GM18511 (cell line): ENCODE measurements at regions not wholly inside any gene's neighbourhood (a gene's known extent, or its start where the extent isn't known, plus 50 kb on each side); places are given as distances from the start of the nearest gene placed in this dataset.
"Not testable (repeated sequence)": the region's sequence is repeated elsewhere in the genome, so short reads cannot be mapped to it uniquely, and the experiment has no call there.

ENCODE experiments used
- ATAC-seq: cut with Tn5 transposase; IDR thresholded peaks from one replicate; pipeline ENCODE4 v1.9.1; 2021; ENCODE audit warnings: mild to moderate bottlenecking, moderate library complexity; ENCODE audit not compliant: unreplicated experiment

GRCh38 chr5:136749016-136749415 lies 383.7 kb upstream of the TRPC7 start:
- no peak for ATAC-seq

DNA sequence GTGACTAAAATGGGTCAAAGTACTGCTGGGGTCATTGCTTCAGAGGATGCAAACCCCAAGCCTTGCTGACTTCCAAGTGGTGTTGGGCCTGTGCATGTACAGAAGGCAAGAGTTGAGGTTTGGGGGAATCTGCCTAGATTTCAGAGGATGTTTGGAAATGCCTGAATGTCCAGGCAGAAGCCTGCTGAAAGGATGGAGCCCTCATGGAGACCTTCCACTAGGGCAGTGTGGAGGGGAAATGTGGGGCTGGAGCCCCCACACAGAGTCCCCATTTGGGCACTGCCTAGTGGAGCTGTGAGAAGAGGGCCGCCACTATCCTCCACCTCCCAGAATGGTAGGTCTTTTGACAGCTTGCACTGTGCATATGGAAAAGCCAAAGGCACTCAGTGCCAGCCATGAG lies 377.7 kb upstream of the TRPC7 start:
- ATAC-seq = no peak

DNA sequence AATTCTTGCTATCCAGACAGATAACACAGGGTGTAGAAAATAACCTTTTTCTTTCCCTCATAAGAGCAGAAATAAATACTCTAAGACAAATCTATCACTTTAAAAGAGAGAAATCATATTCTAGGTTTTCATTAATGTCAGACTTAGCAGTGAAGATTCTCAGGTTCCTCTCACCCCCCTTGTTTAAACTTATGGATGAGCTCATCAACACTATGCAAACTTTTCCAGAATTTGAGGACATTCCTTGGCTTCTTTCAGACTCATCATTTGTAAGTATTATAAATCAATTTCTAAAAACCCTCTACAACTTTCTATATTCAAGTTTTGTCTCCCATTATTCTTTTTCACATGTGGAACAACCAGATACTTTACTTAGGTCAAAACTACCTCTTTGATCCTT lies 374.9 kb upstream of the TRPC7 start:
- ATAC-seq = no peak

DNA sequence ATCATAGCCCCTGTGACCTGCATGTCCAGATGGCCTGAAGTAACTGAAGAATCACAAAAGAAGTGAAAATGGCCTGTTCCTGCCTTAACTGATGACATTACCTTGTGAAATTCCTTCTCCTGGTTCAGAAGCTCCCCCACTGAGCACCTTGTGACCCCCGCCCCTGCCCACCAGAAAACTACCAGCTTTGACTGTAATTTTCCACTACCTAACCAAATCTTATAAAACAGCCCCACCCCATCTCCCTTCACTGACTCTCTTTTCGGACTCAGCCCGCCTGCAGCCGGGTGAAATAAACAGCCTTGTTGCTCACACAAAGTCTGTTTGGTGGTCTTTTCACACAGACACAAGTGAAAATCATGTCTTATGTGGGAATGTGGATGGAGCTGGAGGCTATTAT lies 373.9 kb upstream of the TRPC7 start:
- ATAC-seq = not testable (repeated sequence)

DNA sequence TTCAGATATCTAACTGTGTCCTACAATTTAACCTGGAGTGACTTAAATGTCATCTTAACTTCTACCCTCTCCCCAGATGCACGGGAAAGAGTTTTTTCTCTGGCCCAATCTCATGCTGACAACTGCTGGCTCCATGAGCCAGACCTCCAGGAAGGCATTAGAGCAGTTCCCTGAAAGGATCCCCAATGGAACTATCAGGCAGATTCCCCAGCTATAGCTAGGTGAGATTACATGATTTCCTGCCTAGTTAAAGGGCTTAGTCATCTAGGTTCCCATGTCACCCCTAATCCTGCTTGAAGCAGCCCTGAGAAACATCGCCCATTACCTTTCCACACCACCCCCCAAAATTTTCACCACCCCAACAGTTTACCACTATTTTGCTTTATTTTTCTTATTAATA lies 373.5 kb upstream of the TRPC7 start:
- ATAC-seq = no peak

- ATAC-seq = no peak
Measured at GRCh38 chr5:136736021-136736420, 370.7 kb upstream of the TRPC7 start.

GRCh38 chr5:136735611-136736010 lies 370.3 kb upstream of the TRPC7 start:
- ATAC-seq = not testable (repeated sequence)

- ATAC-seq = no peak
Measured at GRCh38 chr5:136734628-136735027, 369.3 kb upstream of the TRPC7 start.

GRCh38 chr5:136732751-136733150 lies 367.4 kb upstream of the TRPC7 start:
- no peak for ATAC-seq

GRCh38 chr5:136731241-136731900 lies 366.0 kb upstream of the TRPC7 start:
- no peak for ATAC-seq

- ATAC-seq = no peak
Measured at GRCh38 chr5:136730426-136730825, 365.1 kb upstream of the TRPC7 start.

DNA sequence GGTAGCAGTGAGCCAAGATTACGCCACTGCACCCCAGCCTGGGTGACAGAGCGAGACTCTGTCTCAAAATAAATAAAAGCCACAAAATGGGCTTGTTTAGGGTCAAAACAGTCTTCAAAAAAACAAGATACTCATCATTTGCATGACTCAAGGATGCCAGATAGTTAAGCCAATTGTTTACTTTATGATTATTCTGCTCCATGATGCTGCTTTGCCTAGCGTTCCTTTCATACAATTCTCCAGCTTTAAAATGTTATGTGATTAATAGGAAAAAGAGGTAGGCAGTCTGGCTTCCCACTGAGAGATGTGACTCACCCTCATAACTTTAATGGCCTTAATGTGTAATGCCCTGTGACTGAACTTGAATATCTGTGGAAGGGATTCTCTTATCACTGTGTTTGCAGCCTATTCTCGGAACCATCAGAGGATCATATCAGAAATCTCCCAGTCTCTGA lies 364.6 kb upstream of the TRPC7 start:
- no peak for ATAC-seq

GRCh38 chr5:136726506-136726905 lies 361.2 kb upstream of the TRPC7 start:
- no peak for ATAC-seq

GRCh38 chr5:136724161-136724560 lies 358.8 kb upstream of the TRPC7 start:
- ATAC-seq = no peak

- no peak for ATAC-seq
Measured at GRCh38 chr5:136722581-136722980, 357.2 kb upstream of the TRPC7 start.

DNA sequence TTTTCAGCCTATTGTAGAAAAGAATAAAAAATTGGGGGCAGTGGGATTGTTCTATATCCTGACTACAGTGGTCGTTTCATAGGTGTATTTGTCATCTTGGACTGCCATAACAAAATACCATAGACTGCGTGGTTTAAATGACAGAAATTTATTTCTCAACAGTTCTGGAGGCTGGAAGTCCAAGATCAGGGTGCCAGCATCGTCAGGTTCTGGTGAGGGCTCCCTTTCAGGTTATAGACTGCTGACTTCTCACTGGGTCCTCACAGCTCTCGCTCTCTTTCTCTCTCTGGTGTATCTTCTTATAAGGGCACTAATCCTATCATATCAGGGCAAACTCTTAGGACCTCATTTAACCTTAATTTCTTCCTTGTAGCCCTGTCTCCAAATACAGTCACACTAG lies 356.7 kb upstream of the TRPC7 start:
- no peak for ATAC-seq

DNA sequence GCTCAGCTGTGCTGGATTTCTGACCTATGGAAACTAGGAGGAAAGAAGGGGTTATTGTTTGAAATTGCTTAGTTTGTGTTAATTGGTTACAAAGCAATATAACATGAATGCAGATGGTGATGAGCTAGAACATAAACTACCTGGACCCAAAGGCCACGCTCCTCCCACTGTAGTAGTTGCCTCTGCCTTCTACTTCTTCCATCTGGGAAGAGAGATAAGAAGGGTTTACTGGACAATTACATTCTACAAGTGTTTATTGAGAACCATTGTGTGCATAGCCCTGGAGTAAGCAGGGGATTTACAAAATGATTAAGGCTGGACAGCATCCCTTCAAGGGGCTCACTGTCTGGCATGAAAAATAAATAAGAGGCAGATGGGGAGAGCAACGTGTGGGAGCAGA lies 355.3 kb upstream of the TRPC7 start:
- ATAC-seq = no peak

DNA sequence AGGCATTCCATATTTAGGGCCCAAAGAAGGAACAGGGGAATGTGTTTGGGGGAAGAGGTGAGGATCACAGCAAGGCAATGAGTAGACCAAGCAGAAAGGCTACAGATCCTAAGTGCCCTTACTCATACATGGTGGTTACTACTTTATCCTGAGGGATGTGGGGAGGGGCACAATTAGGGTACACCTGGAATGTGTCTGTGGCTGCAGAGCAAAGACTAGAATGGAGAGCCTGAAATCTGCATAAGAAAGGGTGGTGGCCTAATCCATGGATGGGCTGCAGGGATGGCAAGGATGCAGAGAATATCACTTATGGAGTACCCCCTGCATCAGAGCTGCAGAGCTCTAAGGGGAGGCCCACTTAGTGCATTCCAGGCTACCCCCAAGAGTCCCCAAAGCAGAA lies 352.6 kb upstream of the TRPC7 start:
- ATAC-seq = no peak

DNA sequence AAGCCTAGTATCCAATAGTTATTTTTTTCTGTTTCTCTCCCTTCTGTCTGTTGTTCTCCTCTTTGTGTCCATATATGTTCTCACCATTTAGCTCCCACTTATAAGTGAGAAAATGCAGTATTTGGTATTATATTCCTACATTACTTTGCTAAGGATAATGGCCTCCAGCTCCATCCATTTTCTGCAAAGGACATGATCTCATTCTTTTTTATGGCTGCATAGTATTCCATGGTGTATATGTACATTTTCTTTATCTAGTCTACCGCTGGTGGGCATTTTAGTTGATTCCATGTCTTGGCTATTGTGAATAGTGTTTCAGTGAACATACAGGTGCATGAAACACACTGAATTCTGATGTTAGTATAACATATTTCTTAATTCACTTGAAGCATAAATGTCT lies 348.9 kb upstream of the TRPC7 start:
- no peak for ATAC-seq

DNA sequence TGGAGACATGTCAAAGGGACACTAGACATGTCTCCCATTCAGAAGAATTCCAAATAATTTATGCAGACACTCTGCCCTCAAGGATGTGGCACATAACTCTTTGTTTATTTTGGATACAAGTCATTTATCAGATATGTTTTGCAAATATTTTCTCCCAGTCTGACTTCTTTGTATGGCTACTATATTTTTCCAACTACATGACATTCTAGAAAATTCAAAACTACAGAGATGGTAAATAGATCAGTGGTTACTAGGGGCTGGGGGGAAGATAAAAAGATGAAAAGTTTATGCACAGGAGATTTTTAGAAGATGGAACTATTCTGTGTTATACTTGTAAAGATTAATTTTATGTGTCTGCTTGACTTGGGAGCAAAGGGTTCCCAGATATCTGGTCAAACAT lies 347.3 kb upstream of the TRPC7 start:
- ATAC-seq = no peak

- ATAC-seq = no peak
Measured at GRCh38 chr5:136710834-136711233, 345.5 kb upstream of the TRPC7 start.

GRCh38 chr5:136703706-136704105 lies 338.4 kb upstream of the TRPC7 start:
- ATAC-seq = no peak

GRCh38 chr5:136703036-136703435 lies 337.7 kb upstream of the TRPC7 start:
- ATAC-seq = no peak
